ENCODE measurements at regions not wholly inside any gene's neighbourhood (a gene's known extent, or its start where the extent isn't known, plus 50 kb on each side); places are given as distances from the start of the nearest gene placed in this dataset.
"Not testable (repeated sequence)": the region's sequence is repeated elsewhere in the genome, so short reads cannot be mapped to it uniquely, and the experiment has no call there.

- DNase-seq: no peak
Measured at GRCh38 chr1:148354913-148355308, 128.2 kb downstream of the PPIAL4G start.

GRCh38 chr1:148354284-148354912, 128.7 kb downstream of the PPIAL4G start:
- DNase-seq: no peak

- DNase-seq: no peak
Measured at GRCh38 chr1:148353461-148354283, 129.4 kb downstream of the PPIAL4G start.

GRCh38 chr1:148352470-148353053, 130.5 kb downstream of the PPIAL4G start:
- no peak for DNase-seq

GRCh38 chr1:148347781-148348180, 135.3 kb downstream of the PPIAL4G start:
- no peak for DNase-seq

DNA sequence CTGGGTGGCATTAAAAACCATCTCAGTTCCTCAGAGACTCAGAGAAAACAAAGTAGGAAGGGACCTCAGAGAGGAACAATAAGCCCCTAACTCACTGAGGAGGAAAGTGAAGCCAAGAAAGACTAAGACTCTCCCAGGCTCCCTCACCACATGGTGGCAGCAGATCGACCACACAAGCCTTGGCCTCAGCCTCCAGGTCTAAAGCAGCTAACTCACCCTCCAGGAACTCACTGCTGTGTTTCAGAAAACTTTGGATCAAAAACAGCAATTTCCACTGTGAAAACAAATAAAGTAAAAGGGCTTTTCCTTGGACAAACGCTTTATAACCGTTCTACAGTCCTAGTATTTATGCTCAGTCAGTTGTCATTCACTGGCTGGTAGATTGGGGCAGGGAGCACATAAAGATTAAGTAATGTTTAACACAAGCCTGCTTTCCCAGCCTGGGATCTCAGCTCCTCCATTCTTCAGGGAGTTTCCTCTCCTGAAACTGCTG, 137.4 kb downstream of the PPIAL4G start:
- DNase-seq: not testable (repeated sequence)

- DNase-seq: not testable (repeated sequence)
Measured at GRCh38 chr1:148344651-148345050, 138.5 kb downstream of the PPIAL4G start.

DNA sequence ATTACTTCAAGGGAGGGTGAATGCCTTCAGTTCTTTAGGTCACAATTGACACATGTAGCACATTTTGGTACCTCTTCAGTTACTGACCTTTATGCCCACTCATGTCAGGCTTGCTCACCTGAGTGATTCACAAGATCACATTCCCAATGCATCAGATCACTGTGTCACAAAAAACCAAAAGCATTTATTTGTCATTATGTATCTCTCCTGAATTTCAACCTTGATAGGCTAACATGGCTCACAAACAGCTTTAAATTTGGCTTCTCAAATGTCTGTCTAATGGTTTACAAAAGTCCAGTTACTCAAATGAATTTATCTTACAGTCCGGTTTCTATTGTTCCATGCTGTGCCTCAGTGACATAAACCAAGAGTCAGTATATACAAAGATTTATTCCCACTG, 141.4 kb downstream of the PPIAL4G start:
- not testable (repeated sequence) for DNase-seq

DNA sequence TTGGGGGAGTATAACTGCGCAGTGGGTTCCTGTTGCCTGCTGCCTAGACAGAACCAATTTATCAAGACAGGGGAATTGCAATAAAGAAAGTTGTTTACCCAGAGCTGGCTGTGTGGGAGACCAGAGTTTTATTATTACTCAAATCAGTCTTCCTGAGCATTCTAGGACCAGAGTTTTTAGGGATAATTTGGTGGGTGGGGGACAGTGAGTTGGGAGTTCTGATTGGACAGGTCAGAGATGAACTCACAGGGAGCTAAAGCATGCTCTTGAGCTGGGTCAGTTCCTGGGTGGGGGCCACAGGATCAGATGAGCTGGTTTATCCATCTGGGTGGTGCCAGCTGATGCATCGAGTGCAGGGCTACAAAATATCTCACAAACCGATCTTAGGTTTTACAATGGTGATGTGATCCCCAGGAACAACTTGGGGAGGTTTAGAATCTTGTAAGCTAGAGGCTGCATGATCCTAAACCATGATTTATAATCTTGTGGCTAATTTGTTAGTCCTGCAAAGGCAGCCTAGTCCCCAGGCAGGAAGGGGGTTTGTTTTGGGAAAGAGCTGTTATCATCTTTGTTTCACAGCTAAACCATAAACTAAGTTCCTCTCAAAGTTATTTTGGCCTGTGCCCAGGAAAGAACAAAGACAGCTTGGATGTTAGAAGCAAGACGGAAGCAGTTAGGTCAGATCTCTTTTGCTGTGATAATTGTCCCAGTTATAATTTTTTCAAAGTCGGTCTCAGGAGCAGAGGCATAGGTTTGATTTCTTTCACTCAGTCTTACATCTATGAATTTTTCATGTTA, 146.8 kb downstream of the PPIAL4G start:
- not testable (repeated sequence) for DNase-seq

GRCh38 chr1:148334339-148335130, 148.6 kb downstream of the PPIAL4G start:
- DNase-seq: peak; percentile 55

- no peak for DNase-seq
Measured at GRCh38 chr1:148333875-148334338, 149.2 kb downstream of the PPIAL4G start.

GRCh38 chr1:148328884-148329283, 154.2 kb downstream of the PPIAL4G start:
- no peak for DNase-seq

GRCh38 chr1:148325031-148325430, 158.1 kb downstream of the PPIAL4G start:
- not testable (repeated sequence) for DNase-seq

- not testable (repeated sequence) for DNase-seq
Measured at GRCh38 chr1:148324465-148324864, 158.6 kb downstream of the PPIAL4G start.

DNA sequence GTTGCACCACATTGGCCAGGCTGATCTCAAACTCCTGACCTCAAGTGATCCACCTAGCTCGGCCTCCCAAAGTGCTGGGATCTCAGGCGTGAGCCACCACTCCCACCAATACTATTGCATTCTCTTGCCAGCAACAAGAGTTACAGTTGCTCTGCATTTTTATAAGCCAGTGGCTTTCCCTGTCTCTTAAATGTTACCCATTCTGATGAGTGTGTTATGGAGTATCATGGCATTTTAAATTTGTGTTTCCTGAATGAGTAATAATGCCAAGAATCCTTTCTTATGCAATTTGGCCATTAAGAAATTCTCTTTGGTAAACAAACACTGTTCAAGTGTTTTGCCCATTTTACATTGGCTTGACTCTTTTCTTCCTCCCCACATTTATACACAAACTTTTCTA, 163.0 kb downstream of the PPIAL4G start:
- not testable (repeated sequence) for DNase-seq

DNA sequence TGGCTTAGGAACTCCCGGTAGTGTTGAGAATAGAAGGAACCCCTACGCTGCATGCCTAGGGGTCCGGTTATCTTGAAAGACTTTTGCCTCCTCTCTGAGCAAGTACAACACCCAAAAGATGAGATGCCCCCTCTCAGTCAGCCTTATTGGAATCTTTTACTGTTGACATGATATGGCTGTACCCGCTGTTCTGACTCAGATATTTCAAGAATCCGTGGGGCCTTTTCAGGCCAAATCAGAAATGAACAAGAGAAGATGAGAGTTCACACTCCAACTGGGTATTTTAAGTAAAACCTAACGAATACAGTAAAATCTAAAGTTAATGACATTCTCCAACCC, 164.2 kb downstream of the PPIAL4G start:
- no peak for DNase-seq

DNA sequence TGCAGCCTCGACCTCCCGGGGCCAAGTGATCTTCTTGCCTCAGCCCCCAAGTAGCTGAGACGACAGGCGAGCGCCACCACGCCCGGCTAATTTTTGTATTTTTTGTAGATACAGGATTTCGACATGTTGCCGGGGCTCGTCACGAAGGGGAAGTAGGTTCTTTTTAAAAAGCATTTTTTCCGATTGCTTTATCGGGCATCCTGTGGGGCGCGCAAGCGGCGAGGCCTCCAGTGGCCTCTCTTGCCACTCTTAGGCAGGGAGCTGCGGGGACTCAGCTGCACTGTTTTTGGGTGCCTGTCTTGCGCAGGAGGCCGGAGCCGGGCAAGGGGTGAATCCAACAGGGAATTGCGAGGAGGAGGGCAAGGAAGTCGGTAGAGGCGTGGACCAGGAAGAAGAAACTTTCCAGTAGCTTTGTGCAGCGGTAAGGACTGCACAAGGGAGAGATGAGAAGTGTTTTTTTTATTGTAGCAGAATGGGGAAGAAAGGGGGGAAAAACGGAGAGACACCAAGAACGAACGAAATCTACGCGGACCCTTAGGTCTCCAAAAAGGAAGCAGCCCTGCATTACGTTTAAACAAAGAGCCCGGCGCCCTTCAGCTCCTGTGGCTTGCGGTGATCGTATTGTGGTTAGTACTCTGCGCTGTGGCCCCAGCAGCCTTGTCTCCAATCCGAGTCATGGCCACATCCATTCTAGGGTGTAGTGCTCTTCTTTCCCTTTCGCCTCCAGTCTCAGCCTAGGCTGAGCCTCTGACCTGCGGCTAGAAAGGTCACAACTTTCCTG, 164.8 kb downstream of the PPIAL4G start:
- no peak for DNase-seq

DNA sequence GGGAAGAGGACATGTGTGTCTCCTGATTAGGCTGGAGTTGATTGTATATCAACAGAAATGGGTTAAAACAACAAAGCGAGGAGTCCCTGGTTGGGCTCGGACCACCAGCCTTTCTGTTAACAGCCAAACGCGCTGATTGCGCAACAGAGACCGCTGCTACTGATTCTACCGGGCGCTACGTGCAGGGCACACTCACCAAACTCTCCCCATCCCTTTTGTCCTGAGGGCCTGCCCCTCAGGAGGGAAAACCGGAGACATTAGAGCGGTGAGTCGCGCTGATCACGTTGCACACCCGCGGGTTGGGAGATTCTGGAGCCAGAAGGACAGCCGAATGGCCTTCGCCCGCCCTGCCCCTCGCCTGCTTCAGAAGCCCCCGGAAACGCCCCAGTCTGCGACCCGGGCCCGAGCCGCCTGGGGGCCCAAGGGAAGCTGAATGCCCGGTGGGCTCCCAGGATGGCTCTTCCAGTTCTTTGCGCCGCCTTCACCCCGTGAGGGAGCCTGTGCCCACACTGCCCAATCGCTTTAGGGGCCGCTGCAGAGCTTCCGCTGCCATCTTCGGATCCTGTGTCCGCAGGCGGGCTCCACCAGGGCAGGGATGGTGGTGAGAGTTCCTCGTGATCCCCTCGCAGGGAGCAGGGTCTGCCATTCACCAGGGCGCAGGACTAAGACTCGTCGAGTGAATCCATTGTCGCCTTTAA, 165.4 kb upstream of the NBPF11 start:
- no peak for DNase-seq

DNA sequence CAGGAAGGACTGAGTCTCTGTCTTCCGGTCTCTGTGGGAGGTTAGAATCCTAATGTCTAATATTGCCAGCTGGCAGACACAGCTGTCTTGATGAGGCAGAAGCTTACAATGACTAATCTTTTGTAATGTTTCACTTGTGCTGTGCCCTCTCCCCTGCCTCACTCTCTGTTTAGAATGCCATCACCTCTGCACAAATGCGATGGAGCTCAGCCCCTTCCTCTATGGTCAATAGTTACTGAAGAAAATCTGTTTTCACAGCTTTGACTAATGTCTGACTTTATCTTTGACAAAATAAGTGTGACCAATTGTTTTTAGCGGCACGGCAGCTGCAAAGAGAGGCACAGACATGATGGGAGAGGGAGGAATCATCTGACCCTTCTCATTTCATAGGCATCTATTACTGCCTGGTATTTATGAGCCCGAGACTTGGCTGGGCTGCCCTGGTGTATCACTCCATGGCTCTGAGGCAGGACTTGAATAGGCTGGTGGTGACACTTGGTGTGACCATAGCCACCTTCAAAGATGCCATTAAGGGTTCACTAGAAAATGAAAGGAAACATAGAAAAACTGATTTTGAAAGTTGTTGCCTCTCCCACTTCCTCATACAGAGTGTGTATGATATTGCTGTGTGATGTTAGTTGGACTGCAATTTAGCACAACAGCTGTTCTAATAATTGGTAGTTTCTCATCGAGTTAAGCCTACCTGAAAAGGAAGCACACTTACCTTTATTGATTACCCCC, 163.2 kb upstream of the NBPF11 start:
- no peak for DNase-seq

DNA sequence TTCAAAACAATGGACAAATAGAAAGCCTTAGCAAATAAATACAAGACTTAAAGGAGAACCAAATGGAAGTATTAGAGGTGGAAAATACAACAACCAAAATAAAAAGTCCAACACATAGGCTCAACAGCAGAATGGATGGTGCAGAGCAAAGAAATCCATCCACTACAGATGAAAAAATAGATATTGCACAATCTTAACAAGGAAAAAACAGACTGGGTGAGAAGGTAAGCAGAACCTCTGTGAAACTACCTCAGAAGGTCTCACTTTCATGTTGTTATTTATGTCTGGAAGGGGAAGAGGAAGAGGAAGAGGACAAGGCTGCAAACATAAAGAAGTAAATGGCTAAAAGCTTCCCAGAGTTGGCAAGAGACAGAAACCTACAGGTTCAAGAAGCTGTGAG, 158.7 kb upstream of the NBPF11 start:
- DNase-seq: no peak
